ENCODE measurements at regions not wholly inside any gene's neighbourhood (a gene's known extent, or its start where the extent isn't known, plus 50 kb on each side); places are given as distances from the start of the nearest gene placed in this dataset.

- no peaks in the 10 kb centered on the region for H3K27me3 Mint-ChIP-seq
- no peaks in the 10 kb centered on the region for H3K36me3 Mint-ChIP-seq
- no peak overlapping the region for H3K4me3 Mint-ChIP-seq
- Histone ChIP-seq H3K36me3 (ENCODE audit: control insufficient read depth in 2 of 2, extremely low read depth in 1 of 2, insufficient read depth in 1 of 2, low read length in 1 of 2) (no peaks in the 10 kb centered on the region), H3K4me1 (ENCODE audit: control insufficient read depth in 1 of 2, extremely low read depth in 1 of 2, insufficient read depth in 2 of 2, low read length in 2 of 2) (no peaks in the 10 kb centered on the region), H3K27me3 (replicated peaks in 1 of 2; ENCODE audit: control insufficient read depth in 2 of 2, extremely low read depth in 1 of 2, insufficient read depth in 2 of 2, low read length in 1 of 2) (no peaks in the 10 kb centered on the region), H3K27ac (ENCODE audit: low read length) (no peak overlapping the region), H3K4me3 (ENCODE audit: control insufficient read depth in 1 of 2, extremely low read depth in 1 of 2, low read length in 1 of 2) (no peak overlapping the region), H3K9me3 (no peaks in the 10 kb centered on the region)
- WGBS (ENCODE audit: insufficient coverage) = no CpG with 5 or more reads among the region's 4 CpGs
- H3K9me3 Mint-ChIP-seq = no peaks in the 10 kb centered on the region
- ChIA-PET CTCF (interaction anchor here in 1 of 2 donors (0.6 kb wide), 1 partner anchor 1853 kb away, joined by 3 read pairs; no protein-coding TSS in a partner anchor), POLR2A (no interaction called here)
- H3K4me1 Mint-ChIP-seq = no peaks in the 10 kb centered on the region
- no peak overlapping the region for H3K27ac Mint-ChIP-seq
- ATAC-seq (replicated peaks in 1 of 4) (no peak), DNase-seq (no peak)
Measured at GRCh38 chr6:139468178-139468819, 93.9 kb upstream of the CITED2 start.

DNA sequence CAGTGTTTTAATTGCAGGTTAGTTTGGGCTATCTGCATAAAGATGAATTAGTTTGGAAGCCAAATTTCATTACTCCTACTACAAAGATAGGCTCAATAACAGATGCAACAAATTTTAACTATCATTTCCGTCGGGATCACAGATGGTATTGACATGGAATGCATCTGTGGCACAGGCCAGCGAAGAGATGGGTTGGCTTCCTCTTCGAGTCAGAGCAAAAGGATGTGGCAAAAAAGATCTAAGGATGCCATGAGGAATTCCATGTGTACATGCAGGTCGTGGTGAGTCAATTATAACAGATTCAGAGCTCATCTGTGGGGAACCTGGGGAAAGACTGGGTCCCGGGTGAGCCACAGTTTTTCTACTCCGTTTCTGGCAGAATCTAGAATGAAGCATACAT is 83.0 kb upstream of the CITED2 start:
- H3K4me1 ChIP-seq (ENCODE audit: control insufficient read depth in 1 of 2, extremely low read depth in 1 of 2, insufficient read depth in 2 of 2, low read length in 2 of 2) = no peaks in the 10 kb centered on the region
- H3K4me3 ChIP-seq (ENCODE audit: control insufficient read depth in 1 of 2, extremely low read depth in 1 of 2, low read length in 1 of 2) = no peak overlapping the region
- no peaks in the 10 kb centered on the region for H3K4me1 Mint-ChIP-seq
- no peaks in the 10 kb centered on the region for H3K9me3 Mint-ChIP-seq
- no peak overlapping the region for H3K27ac ChIP-seq (ENCODE audit: low read length)
- 90% methylated on average over 4 of the region's 7 CpGs for WGBS (ENCODE audit: insufficient coverage)
- no peaks in the 10 kb centered on the region for H3K36me3 Mint-ChIP-seq
- no peaks in the 10 kb centered on the region for H3K27me3 Mint-ChIP-seq
- DNase-seq = no peak
- no peaks in the 10 kb centered on the region for H3K27me3 ChIP-seq (replicated peaks in 1 of 2; ENCODE audit: control insufficient read depth in 2 of 2, extremely low read depth in 1 of 2, insufficient read depth in 2 of 2, low read length in 1 of 2)
- H3K4me3 Mint-ChIP-seq = no peak overlapping the region
- no peaks in the 10 kb centered on the region for H3K36me3 ChIP-seq (ENCODE audit: control insufficient read depth in 2 of 2, extremely low read depth in 1 of 2, insufficient read depth in 1 of 2, low read length in 1 of 2)
- CTCF ChIA-PET = no interaction called here
- no peak overlapping the region for H3K27ac Mint-ChIP-seq
- no peak for ATAC-seq (replicated peaks in 1 of 4)
- no peaks in the 10 kb centered on the region for H3K9me3 ChIP-seq
- POLR2A ChIA-PET = no interaction called here

- POLR2A ChIA-PET = no interaction called here
- H3K27ac Mint-ChIP-seq = no peak overlapping the region
Measured at GRCh38 chr6:139452148-139452876, 77.9 kb upstream of the CITED2 start.

DNA sequence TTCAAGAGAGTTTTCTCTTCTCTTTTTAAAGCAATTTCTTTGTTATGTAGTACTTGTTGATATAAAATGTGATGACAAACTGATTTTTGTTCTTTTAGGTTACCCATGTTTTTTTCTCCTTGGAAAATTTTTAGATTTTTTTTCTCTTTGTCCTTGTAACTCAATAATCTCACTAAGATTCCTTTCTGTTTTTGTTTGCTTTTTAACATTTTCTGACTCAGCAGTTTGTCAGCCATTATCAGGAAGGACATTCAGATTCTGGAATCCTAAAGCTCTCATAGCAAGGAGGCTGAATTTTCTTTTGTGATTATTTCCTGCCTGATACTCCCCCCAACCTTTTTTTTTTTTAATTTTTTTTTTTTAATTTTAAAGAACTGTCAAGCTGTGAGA is 75.2 kb upstream of the CITED2 start:
- ChIA-PET CTCF (interaction anchor here in 1 of 2 donors (0.6 kb wide), 1 partner anchor 45 kb away, joined by 7 read pairs; no protein-coding TSS in a partner anchor), POLR2A (interaction anchor here in 1 of 2 donors (0.5 kb wide), 1 partner anchor 79 kb away, joined by 4 read pairs; no protein-coding TSS in a partner anchor)
- H3K4me1 Mint-ChIP-seq = no peaks in the 10 kb centered on the region
- Histone ChIP-seq H3K4me1 (ENCODE audit: control insufficient read depth in 1 of 2, extremely low read depth in 1 of 2, insufficient read depth in 2 of 2, low read length in 2 of 2) (no peaks in the 10 kb centered on the region), H3K27ac (ENCODE audit: low read length) (no peak overlapping the region), H3K27me3 (replicated peaks in 1 of 2; ENCODE audit: control insufficient read depth in 2 of 2, extremely low read depth in 1 of 2, insufficient read depth in 2 of 2, low read length in 1 of 2) (no peaks in the 10 kb centered on the region), H3K4me3 (ENCODE audit: control insufficient read depth in 1 of 2, extremely low read depth in 1 of 2, low read length in 1 of 2) (no peak overlapping the region), H3K36me3 (ENCODE audit: control insufficient read depth in 2 of 2, extremely low read depth in 1 of 2, insufficient read depth in 1 of 2, low read length in 1 of 2) (no peaks in the 10 kb centered on the region), H3K9me3 (no peaks in the 10 kb centered on the region)
- no peaks in the 10 kb centered on the region for H3K9me3 Mint-ChIP-seq
- no peak for ATAC-seq (replicated peaks in 1 of 4)
- no peaks in the 10 kb centered on the region for H3K36me3 Mint-ChIP-seq
- H3K4me3 Mint-ChIP-seq = no peak overlapping the region
- H3K27me3 Mint-ChIP-seq = no peaks in the 10 kb centered on the region
- DNase-seq = no peak
- no peak overlapping the region for H3K27ac Mint-ChIP-seq

More at GRCh38 chr6:139452148-139452876, 77.9 kb upstream of the CITED2 start:
- H3K27me3 Mint-ChIP-seq = no peaks in the 10 kb centered on the region
- Histone ChIP-seq H3K4me1 (ENCODE audit: control insufficient read depth in 1 of 2, extremely low read depth in 1 of 2, insufficient read depth in 2 of 2, low read length in 2 of 2) (no peaks in the 10 kb centered on the region), H3K9me3 (no peaks in the 10 kb centered on the region), H3K4me3 (ENCODE audit: control insufficient read depth in 1 of 2, extremely low read depth in 1 of 2, low read length in 1 of 2) (no peak overlapping the region), H3K36me3 (ENCODE audit: control insufficient read depth in 2 of 2, extremely low read depth in 1 of 2, insufficient read depth in 1 of 2, low read length in 1 of 2) (no peaks in the 10 kb centered on the region), H3K27me3 (replicated peaks in 1 of 2; ENCODE audit: control insufficient read depth in 2 of 2, extremely low read depth in 1 of 2, insufficient read depth in 2 of 2, low read length in 1 of 2) (no peaks in the 10 kb centered on the region), H3K27ac (ENCODE audit: low read length) (no peak overlapping the region)
- WGBS (ENCODE audit: insufficient coverage) = 80% methylated on average over 1 of the region's 2 CpGs
- no peaks in the 10 kb centered on the region for H3K4me1 Mint-ChIP-seq
- H3K4me3 Mint-ChIP-seq = no peak overlapping the region
- ATAC-seq (replicated peaks in 1 of 4) (no peak), DNase-seq (no peak)
- no peaks in the 10 kb centered on the region for H3K36me3 Mint-ChIP-seq
- CTCF ChIA-PET = no interaction called here
- H3K9me3 Mint-ChIP-seq = no peaks in the 10 kb centered on the region

- no peaks in the 10 kb centered on the region for H3K4me1 ChIP-seq (ENCODE audit: control insufficient read depth in 1 of 2, extremely low read depth in 1 of 2, insufficient read depth in 2 of 2, low read length in 2 of 2)
- H3K27me3 Mint-ChIP-seq = no peaks in the 10 kb centered on the region
- no peak overlapping the region for H3K4me3 Mint-ChIP-seq
- ChIA-PET POLR2A (no interaction called here), CTCF (interaction anchor here in 1 of 2 donors (0.6 kb wide), 1 partner anchor 46 kb away, joined by 7 read pairs; no protein-coding TSS in a partner anchor)
- H3K27me3 ChIP-seq (replicated peaks in 1 of 2; ENCODE audit: control insufficient read depth in 2 of 2, extremely low read depth in 1 of 2, insufficient read depth in 2 of 2, low read length in 1 of 2) = no peaks in the 10 kb centered on the region
- no peaks in the 10 kb centered on the region for H3K9me3 Mint-ChIP-seq
- no peak overlapping the region for H3K4me3 ChIP-seq (ENCODE audit: control insufficient read depth in 1 of 2, extremely low read depth in 1 of 2, low read length in 1 of 2)
- no peaks in the 10 kb centered on the region for H3K36me3 ChIP-seq (ENCODE audit: control insufficient read depth in 2 of 2, extremely low read depth in 1 of 2, insufficient read depth in 1 of 2, low read length in 1 of 2)
- no peaks in the 10 kb centered on the region for H3K9me3 ChIP-seq
- no peak overlapping the region for H3K27ac ChIP-seq (ENCODE audit: low read length)
- no peak for DNase-seq
- ATAC-seq (replicated peaks in 1 of 4) = no peak
- 83% methylated on average over 1 of the region's 4 CpGs for WGBS (ENCODE audit: insufficient coverage)
- no peaks in the 10 kb centered on the region for H3K36me3 Mint-ChIP-seq
- H3K4me1 Mint-ChIP-seq = no peaks in the 10 kb centered on the region
- no peak overlapping the region for H3K27ac Mint-ChIP-seq
Measured at GRCh38 chr6:139448998-139449610, 74.7 kb upstream of the CITED2 start.

DNA sequence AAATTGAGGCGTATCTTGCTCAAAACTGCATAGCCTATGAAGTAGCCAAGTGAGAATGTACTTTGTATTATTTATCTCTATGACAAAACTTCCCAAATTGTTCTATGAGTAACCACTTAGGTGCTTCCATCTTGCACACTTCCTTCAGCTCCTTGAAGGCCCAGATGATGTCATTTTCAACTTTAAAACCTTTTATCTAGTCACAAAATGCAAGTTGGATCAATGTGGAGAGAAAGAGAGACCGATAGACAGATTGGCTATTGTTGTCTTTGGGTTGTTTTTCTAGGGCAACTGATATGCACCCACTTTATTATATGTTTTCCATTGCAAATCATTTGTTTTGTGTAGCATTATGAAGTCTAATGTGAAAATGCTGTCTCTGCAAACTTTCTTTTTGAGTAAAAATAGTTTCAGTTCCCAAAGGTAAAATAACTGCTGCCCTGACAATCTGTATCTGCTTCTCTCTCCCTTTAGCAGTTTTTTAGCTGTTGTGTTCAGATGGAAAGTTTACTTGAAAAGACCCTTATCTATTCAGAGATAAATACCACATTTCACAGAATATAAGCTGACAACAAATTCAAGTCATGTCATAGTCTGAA is 73.7 kb upstream of the CITED2 start:
- CTCF ChIA-PET = interaction anchor here in 1 of 2 donors (1.0 kb wide), 1 partner anchor 19 kb away, joined by 3 read pairs; no protein-coding TSS in a partner anchor
- H3K36me3 ChIP-seq (ENCODE audit: control insufficient read depth in 2 of 2, extremely low read depth in 1 of 2, insufficient read depth in 1 of 2, low read length in 1 of 2) = no peaks in the 10 kb centered on the region
- no peak overlapping the region for H3K4me3 ChIP-seq (ENCODE audit: control insufficient read depth in 1 of 2, extremely low read depth in 1 of 2, low read length in 1 of 2)
- H3K4me3 Mint-ChIP-seq = no peak overlapping the region
- no peaks in the 10 kb centered on the region for H3K4me1 Mint-ChIP-seq
- no peaks in the 10 kb centered on the region for H3K27me3 Mint-ChIP-seq
- ATAC-seq (replicated peaks in 1 of 4) (no peak), DNase-seq (no peak)
- no peaks in the 10 kb centered on the region for H3K4me1 ChIP-seq (ENCODE audit: control insufficient read depth in 1 of 2, extremely low read depth in 1 of 2, insufficient read depth in 2 of 2, low read length in 2 of 2)
- no peaks in the 10 kb centered on the region for H3K36me3 Mint-ChIP-seq
- no peaks in the 10 kb centered on the region for H3K27me3 ChIP-seq (replicated peaks in 1 of 2; ENCODE audit: control insufficient read depth in 2 of 2, extremely low read depth in 1 of 2, insufficient read depth in 2 of 2, low read length in 1 of 2)
- no peaks in the 10 kb centered on the region for H3K9me3 ChIP-seq
- no CpG with 5 or more reads among the region's 2 CpGs for WGBS (ENCODE audit: insufficient coverage)
- H3K27ac Mint-ChIP-seq = no peak overlapping the region
- H3K9me3 Mint-ChIP-seq = no peaks in the 10 kb centered on the region
- no peak overlapping the region for H3K27ac ChIP-seq (ENCODE audit: low read length)
- POLR2A ChIA-PET = interaction anchor here in 1 of 2 donors (0.6 kb wide), 1 partner anchor 129 kb away, joined by 6 read pairs; no protein-coding TSS in a partner anchor

Measured in T-cell (primary cell).